HG03575 (cell line): ENCODE measurements at regions not wholly inside any gene's neighbourhood (a gene's known extent, or its start where the extent isn't known, plus 50 kb on each side); places are given as distances from the start of the nearest gene placed in this dataset.

ENCODE experiments used
- ATAC-seq: cut with Tn5 transposase; IDR thresholded peaks from one replicate; pipeline ENCODE4 v1.9.1; 2021; ENCODE audit not compliant: unreplicated experiment, insufficient number of reproducible peaks, low FRiP score; ENCODE audit errors: extremely low read depth

DNA sequence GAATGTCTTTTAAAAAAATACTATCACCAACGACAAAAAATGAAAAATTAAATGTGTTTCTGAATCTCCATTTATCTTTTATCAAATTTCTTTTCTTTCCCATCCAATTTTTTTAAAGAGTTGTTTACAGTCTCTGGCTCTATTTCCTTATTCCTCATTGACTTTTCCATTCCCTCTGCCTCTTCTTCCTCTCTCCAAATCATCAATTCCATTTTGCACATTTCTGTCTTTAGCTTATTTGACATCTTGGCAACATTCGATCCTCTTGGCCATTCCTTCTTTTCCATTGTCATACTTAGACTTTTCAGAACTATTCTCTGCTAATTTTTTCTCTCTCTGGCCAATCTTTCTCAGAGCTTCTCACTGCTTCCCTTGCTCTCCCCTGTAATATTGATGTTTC lies 497.6 kb downstream of the PLPP3 start:
- no peak for ATAC-seq

DNA sequence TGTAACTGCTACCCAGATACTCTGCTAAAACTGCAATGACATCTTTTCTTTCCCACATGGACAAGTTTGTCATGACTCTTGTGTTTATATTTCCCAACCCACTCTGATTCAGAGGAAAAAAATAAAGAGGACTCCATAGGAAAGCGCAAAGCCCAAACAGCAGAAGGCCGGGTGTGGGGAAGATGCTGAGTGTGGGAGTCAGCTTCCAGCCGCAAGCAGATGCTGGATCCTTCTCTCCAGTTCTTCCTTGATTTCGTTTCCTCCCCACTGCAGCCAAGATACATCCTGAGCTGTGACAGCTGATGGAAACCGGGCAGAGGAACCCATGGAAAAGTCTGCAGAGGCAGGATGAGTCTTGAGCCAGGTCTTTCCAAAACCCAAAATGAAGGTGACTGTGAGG lies 498.2 kb downstream of the PLPP3 start:
- ATAC-seq, result no peak

DNA sequence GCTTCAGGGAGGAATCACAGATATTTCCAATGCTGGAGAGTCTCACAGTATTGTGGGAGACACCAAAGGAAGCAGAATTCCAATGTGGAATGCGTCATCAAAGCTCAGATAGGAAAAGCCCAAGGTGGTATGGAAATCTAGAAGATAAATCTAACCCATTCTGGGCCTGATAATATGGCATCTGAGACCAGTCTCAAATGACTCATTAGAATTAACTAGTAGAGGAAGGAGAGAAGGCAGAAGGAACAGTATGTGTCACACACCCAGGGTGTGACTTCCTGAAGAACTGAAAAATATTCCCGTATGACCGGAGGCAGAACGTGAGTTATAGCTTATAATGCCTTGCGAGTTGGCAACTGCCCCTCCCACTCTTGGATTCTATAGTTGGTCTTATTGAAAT lies 499.2 kb downstream of the PLPP3 start:
- no peak for ATAC-seq

DNA sequence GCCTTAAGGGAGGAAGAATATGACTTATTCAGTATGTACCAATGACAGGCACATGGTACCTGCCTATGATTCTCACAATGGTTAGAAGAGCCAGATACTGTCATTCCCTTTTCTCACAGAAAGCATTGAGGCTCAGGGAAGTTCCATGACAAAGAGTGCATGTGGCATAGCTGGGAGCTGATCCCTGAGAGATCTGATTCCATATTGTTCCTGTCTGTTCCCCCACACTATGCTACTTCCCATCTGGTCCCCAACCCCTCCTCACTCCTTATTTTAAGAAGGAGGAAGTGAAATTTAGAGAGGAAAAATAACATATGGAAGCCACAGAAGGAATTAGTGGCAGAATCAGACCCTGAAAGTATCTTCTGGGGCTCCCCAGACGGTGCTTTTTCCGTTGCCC lies 500.0 kb downstream of the PLPP3 start:
- ATAC-seq, result no peak

DNA sequence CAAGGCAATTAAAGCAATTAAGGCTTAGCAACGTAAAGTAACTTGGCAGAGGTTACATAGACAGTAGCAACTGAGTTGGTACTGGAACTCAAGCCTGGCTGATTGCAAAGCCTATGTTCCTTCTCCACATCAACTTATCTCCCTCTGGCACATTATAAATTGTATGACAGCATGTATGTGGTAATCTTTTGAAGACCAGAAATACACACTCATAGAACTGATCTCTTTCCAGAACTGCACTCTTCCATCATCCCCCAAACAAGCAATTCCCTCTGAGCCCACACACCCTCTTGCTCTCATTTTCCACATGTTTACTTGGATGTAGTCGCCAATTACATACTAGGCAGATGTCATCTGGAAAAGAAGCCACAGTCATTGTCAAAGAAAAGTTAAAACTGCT lies 502.2 kb downstream of the PLPP3 start:
- ATAC-seq, result no peak

DNA sequence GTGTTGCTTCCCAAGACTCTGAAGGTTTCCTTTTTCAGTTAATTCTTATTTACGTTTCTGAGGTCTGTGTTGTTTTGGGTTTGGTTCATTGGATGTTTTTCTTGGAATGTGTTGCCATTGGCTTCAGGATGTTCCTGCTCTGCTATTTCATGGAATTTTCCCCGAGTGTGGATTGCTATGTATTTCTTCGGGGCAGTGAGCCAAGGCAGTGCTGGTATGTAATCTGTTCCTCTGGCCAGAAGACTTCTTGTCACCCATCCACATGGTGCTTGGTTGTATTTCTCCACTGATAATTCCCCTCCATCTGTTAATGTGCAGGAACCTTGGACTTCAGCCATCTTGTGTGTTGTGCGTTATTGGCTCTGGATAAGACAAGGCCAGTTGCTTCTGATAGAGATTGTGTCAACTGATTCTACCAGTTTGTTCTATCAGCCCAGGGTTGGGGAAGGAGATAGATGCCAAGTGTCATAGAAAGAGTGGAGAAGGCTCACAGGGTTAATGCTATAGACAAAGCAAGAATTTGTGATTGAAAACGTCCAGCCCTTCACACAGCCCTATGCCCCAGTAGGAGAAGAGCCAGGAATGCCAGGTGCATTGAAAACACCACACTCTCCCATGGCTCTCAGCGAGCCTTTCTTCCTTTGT lies 505.2 kb downstream of the PLPP3 start:
- ATAC-seq, result no peak

DNA sequence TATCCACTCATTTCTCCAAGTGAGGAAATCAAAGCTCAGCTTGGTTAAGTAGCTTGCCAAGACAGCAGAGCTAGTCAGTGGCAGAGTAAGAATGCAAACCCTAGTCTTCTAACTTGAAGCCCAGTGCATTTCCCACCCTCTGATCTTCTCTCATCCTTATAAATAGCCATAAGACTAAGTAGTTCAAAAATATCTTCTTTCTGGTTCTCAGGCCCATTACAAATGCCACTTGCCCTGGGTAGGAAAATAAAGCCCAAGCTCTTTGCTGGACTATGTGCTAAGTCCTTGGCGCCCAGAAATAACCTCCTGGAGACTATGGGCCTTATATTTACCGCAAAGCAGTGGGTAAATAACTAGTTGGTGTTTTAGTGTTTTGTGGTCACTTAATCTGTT lies 505.8 kb downstream of the PLPP3 start:
- no peak for ATAC-seq

DNA sequence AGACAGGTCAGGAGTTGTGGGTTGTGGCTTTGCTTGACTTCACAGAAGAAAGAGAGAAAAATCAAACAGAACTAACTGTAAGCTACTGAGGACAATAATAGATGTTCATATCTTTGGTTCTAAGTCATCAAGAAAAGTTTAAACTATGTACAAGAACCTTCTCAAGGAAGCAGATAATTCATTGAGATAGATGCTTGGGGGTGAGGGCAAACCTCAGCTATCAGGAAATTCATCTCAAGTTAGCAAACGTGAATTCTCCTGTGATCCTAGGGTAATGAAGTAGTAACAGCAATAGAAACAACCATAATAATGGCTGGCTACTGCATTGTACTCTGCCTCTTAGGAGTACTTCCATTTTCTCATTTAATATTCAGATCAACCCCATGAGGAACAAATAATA lies 506.2 kb downstream of the PLPP3 start:
- no peak for ATAC-seq

DNA sequence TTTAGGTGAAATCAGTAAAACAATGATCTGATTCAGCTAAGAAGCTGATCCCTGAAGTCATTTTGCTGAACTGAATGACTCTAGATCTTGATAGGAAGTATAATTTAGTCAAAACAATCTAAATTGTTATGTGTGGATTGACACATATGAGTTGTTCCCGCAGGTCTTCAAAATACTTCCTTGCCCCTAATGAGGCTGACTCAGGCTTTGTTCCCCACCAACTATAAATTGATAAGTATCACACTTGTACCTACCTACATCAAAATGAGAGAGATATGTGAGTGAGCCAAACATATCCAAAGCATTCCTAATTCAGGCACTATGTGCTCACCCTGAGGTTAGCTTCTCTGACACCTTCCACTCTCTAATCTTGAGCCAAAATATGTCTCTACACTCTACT lies 507.1 kb downstream of the PLPP3 start:
- no peak for ATAC-seq

DNA sequence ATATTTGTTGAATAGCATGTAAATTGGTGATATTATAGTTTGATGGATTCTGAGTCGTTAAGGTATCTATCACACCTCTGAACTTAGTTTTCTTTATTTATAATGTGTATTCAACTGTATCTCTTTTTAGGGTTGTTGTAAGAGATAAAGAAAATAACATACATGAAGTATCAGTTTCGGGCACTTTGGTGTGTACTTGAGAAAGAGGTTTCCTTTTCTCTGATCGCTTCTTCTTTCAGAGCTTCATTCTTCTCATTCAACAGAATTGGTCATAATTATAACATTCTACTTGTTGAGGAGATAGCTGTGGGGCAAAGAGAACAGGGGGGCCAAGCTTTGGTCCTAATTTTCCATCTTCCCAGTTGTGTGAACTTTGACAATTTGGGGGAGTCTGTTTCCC lies 508.0 kb downstream of the PLPP3 start:
- ATAC-seq, result no peak

DNA sequence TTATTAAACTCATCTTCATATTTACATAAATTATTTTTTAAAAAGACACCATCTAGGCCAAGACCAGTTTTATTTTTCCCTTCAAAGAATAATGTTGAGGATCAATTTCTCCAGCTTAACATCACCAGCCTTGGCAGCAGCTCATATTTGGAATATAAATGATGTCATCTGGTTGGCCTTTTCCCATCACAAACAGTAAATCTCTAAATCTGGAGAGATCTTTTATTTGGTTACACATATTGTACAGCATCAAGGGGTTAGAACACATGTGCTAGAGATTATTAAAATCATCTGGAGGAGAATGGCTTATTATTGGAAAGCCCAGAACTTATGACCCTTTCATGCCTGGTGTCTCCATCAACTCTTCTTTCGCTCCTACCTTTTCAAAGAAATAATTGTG lies 508.8 kb downstream of the PLPP3 start:
- ATAC-seq, result no peak

DNA sequence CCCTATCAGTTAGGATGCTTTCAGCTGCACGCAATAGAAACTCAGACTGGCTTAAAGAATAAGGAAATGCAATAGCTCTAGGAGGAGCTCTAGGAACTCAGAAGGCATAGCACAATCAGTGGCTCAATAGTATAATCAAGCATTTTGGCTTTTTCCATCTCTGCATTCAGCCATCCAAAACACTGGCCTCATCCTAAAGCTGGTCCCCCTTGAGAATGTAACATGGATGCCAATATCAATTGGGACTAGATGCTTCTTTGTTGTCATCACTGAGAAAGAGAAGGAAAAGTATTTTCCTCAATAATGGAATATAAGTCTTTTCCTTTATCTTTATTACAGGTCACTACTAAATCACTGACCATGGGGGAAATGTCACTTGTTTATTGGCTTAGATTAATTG lies 509.5 kb downstream of the PLPP3 start:
- no peak for ATAC-seq

DNA sequence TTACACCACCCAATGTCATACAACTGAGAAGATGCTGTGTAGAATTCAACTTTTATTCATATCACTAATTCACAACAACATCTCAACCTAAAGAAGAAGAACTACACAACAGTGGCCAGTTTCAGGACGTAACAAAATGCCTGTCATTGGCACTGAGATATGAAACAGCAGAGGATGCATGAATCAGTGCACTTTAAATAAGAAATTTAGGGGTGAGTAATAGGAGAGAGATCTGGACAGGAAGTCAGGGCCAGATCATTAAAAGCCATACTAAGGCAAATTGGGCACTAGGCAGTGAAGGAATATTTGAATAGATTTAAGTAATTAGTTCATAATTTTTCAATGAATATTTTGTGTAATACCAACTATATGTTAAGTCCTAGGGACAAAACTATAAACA lies 510.5 kb downstream of the PLPP3 start:
- no peak for ATAC-seq

DNA sequence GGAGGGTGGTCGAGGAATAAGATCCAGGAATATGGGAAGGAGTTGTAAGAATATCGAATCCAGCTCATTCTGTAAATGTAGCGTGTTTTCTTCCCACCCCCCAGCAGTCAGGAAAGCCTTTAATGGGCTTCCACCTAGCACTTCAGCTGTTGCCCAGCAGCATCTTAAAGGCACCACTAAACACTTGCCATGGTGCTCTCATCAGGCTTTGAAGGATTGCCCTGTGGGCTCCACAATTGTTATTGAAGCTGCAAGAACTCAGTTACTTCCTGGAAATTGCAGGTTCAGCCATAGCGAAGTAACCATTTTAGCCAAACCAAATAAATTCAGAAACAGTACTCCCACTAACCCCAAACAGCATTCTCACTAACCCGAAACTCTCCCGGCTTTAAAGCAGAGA lies 511.2 kb downstream of the PLPP3 start:
- no peak for ATAC-seq

DNA sequence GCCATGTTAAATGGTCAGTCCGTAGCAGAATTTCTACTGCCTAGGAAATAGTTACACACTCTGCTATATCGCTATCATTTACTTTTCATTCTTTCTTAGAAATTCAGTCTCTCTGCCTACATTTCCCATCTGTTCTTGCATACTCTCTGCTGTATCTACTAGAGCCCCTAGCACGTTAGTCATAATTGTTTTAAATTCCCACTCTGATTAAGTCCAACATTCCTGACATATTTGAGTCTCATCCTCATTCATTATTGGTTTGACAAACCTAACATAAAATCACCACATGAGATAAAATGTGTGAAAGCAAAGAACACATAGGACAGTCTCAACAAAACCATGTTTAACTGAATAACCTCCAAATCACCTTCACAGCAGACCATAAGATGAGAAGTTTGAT lies 513.6 kb downstream of the PLPP3 start:
- no peak for ATAC-seq

DNA sequence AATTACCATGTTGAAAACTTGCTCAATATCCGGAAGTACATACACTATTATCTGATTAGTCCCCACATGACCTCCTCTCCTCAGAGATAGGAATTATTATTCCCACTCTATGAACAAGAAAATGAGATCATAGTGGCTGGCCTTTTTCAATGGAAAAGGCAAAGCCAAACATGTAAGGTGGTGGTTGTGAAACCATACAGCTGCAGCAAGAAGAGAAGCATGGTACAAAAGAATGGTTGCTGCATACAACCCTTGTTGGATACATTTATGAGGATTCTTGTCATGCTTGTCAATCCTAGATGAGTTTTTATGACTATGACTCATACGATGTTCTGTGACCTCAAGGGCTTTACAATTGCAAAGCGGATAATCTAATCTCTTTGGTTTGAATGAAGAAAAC lies 514.7 kb downstream of the PLPP3 start:
- no peak for ATAC-seq

DNA sequence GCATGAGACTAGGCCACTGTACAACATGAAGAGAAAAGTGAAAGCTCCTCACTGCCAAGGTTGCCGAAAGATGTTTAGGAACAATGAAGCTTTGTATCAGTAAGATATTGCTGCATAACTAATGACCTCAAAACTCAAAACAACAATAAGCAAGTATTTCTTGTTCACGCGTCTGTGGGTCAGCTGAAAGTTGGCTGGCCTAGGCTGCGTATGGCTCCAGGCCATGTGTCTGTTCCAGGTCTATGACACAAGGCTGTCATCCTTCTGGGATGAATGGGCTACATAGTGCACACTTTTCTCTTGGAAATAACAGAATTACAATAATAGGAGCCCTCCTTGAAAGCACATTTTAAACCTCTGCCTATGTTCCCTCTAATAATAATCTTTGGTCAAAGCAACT lies 515.9 kb downstream of the PLPP3 start:
- no peak for ATAC-seq

DNA sequence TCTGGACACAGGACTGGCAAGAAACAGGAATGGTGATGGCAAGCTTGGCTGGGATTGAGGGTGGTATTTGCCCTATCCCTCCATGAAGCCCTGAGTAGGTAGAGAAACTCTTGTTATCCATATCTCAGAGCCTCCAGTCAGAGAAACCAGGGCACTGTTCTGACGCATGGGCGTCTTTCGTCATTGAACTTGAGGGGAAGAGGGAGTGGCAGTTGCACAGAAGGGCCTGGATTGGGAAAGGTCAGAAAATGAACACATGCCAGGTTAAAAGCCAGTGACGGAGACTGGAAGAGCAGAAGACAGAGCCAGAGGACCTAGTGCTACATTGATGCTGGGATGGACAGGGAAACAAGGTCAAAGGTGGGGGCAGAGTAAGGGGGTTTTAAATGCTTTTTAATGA lies 516.7 kb downstream of the PLPP3 start:
- ATAC-seq, result no peak

DNA sequence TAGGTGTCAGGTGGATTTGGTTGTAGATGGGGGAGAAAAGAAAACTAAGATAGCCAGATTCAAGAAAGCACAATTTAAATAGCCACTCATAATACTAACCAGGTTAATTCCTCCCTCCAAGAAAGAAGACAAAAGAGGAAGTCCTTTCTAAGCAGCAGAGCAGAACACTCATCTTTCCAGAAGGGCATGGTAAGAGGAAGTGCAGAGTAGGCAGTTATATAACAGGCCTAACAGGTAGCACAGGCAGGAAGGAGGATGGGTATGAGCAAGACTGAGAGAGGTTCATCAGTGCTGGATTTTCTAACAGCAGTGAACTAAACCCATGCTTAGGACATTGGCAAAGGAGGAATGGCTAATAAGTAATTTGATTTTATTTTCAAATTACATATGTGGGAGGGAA lies 517.5 kb downstream of the PLPP3 start:
- no peak for ATAC-seq

DNA sequence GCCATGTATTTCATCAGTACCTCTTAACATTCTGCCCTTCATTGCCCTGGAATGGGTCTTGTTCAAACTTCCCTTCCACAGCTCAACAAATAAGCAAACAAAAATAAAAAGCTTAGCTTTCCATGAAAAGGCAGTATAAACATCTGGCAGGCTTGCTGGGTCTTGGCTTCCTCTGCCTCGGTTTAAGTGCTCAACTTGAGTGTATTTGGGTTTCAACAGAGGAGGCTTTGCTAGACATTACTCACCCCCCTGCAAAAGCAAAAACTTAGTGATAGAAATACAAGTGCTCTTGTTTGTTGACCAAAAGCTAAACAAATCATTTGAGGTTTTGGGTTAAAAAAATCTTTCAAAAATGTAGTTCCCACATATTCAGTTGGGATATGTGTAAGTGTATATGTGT lies 518.5 kb downstream of the PLPP3 start:
- no peak for ATAC-seq

DNA sequence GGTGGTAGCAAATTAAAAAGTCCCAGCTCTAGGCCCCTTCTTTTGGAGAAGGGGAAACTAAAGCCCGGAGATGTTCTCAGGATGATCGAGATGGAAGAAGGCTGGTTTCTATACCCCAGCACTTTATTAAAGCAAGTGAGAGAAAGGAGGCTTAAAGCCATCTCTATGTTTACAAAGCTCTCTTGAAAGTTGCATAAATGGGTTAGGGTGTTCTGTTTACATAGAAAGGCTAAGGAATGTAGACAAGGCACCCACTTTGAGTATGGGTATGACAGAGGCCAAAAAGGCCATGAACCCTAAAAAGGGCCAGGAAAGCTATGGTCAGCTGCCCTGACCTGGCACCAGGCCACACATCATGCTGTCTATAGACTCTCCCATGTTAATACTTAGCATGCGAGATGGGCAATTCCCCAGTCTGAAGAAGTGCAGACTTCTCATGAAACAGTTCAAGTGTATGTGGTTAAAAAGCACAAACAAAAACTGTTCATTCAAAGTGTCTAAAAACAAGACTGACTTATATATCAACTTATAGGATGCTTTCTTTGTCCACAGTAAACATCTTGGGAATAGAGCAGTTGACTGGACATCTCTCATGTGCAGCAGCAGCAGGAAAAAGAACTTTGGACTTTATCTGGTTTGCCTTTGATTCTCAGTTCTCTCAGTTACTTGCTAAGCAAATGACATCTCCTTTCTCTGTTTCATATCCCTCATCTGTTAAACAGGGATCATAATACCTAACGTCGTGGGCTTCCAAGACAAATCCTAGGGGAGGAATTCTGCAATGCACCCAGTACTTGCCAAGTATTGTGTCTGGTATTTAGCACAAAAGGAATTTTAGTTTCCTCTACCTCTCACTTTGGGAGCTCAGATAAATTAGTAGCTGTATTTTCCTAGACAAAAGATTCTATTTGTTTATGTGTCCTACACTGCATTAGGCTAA lies 521.6 kb downstream of the PLPP3 start:
- ATAC-seq, result no peak
